ENCODE measurements at regions not wholly inside any gene's neighbourhood (a gene's known extent, or its start where the extent isn't known, plus 50 kb on each side); places are given as distances from the start of the nearest gene placed in this dataset.

DNA sequence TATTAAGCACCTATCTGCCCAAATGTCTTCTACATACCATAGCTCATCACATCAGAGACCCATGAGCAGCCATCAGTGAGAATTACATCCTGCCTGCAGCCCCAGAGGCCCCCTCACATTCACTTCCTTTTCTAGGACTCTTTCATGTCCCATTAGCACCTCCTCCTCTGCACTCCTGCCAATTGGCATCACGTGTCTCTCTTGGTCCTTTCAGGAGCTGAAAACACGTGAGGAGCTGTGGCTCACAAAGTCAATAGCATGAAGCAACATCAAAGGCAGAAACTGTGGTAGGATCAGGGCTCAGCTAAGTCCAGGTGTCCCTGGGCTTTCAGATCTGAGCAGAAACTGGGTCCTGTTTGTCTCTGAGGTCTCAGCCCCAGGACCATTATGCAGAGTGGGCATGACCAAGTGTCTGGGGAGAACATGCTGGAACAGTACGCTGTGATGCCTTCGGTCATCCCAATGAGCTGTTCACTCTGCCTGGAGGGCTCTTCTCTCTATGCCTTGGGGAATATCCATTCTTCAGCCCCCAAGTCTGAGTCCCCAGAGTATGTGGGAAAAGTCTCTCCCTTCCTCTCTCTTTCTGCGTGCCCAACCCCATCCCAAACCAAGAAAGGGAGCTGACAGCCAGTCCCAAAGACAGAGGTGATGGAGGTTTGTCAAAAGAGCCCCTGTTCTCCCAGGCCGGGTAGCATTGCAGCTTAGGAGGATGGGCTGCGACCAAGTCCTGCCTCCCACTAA, 457.0 kb upstream of the CDH5 start:
- DNase-seq (ENCODE audit: low read depth in 3 of 3) = no peak

DNA sequence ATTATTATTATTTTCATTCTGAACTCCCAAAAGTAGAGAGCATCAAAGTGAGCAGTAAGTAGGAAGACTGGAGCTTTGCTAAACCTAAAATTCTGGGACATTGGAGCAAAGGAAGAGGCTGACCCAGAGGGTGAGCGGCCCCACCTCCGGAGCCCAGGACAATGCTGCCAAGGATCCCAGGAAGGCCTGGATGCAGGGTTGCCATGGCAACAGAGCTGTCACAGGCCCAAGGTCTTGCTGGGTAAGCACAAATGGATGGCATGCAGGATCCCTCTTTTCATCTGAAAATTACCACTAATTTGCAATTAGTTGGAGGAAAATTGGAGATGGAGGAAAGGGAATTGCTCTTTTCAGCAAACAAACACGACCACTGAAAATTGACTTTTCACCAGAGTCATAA, 457.9 kb upstream of the CDH5 start:
- no peak for DNase-seq (ENCODE audit: low read depth in 3 of 3)

DNA sequence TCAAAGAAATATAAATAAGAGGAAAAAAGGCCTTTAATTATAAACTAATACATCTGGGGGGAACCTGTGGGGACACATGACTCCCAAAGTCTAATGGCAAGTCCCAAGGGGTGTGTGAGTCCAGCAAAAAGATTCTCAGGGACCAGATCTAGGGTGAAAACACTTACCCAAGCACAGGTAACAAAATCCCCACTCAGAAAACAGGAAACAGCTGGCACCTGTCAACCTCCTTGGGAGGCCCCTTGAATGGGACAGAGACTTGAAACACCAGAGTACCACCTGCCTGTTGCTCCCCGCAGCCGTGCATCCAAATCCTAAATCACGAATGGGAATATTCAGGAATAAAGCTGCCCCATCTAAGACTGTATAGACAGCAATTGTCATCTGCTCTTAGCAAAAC, 461.2 kb upstream of the CDH5 start:
- DNase-seq (ENCODE audit: low read depth in 3 of 3) = no peak

DNA sequence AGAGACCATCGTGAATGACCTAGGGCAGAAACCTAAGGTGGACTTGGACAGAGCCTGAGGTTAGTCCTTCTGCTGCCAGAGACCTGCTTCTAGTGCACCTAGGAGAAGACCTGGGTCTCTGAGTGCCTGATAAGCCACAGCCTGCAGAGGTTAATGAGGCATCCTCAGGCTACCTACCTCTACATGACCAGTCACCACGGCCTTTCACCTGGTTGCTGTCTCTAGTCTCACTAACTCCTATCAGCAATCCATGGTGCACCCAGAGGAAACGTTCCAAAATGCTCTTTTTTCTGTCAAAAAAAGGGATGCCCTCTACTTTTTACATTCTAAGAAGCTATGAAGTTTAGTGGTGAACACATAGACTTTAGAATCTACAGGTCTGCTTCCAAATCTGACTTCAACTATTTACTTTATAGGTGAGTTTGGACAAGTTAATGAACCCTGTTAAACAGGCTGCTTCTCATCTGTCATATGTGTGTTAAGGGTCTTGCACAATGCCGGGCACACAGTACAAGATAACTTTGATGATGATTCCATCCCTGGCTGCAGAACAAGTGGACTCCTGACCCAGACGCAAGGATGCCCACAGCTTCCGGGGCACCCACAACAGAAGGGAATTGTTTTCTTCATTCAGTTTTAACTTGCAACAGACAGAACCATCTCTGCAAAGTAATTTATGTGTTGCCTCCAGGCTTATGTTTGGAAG, 469.9 kb upstream of the CDH5 start:
- DNase-seq (ENCODE audit: low read depth in 3 of 3) = no peak

DNA sequence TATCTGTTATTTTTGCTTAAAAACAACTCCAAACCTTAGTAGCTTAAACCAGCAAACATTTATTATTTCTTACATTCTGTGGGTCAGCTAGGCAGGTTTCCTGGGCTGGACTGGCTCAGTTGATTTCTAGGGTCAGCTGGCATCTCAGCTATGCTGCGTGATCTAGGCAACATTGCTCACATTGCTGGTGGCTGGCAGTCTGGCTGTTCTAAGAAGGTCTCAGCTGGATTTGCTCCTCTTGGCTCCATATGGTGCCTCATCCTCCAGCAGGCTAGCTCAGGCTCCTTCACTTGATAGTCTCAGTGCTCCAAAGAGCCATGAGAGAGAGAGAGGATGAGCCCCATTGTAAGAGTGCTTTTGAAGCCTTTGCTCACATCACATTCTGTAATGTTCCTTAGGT, 470.6 kb upstream of the CDH5 start:
- DNase-seq (ENCODE audit: low read depth in 3 of 3) = no peak

DNA sequence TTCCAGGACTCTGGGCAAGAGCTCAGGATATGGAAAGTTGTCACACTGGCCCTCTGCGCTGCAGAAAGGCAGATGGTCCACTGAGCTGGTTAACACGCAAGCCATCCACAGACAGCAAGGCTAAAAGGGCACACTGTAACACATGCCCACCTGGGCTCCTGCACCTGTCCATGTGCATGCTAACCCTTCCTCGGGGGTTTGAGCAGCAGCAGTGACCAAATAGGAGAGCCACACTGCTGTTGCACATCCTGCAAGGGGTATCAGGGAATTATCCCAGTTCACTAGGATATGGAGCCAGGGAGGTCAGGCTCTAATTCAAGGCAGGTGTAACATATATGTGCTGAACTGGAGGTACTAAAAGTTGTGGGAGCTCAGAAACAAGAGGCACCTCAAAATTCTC, 471.0 kb upstream of the CDH5 start:
- DNase-seq (ENCODE audit: low read depth in 3 of 3) = no peak

DNA sequence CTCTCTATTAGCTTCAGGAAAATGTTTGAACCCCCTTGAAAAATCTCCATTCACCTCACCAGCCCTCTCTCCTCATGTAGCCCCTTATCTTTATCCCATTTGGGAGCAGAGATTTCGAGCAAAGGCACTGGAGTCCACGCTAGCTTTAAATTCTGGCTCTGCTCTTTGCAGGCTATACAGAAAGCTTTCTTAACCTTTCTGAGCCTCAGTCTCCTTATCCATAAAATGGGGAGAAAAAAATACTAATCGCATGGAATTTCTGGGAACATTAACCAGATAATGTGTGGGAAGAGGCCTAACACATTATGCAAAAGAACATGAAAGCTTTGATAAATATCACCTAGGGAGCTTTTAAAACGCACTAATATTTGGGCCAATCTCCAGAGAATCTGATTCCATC, 476.3 kb upstream of the CDH5 start:
- DNase-seq (ENCODE audit: low read depth in 3 of 3) = no peak

DNA sequence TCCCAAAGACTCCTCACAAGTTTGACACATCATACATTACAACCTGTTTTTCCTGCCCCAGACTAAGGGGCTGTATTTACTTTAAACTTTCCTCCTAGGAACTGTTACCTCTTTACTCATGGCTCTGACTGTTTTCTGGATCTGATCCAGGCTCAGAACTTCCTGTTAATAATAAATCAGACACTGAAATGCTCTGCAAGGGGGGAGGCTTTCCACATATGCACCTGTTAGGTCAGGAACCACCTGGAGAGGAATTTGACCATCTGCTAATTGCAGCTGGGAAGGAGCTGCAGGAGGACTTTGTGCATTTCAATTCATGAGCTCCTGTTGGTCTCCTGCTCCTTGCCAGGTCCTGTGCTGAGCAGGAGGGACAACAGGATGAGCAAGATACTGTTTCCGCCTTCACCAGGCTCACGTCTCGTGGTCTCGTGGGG, 476.9 kb upstream of the CDH5 start:
- DNase-seq (ENCODE audit: low read depth in 3 of 3) = no peak

DNA sequence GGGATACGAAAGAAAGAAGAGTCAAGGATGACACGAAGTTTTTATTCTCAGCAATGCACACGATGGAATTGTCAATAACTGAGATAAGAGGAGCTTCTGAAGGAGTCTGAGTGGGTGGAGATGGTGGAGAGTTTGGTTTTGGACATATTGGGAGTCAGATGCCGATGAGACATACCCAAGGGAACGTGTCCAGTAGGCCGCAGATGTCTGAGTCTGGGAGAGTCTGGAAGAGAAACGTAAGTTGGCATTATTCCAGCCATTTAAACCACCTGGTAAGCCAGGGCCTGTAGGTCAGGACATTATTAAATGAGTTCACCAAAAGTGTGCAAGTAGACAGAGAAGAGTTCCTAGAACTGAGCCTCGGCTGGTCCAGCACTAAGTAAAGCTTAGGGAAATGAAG, 478.3 kb upstream of the CDH5 start:
- no peak for DNase-seq (ENCODE audit: low read depth in 3 of 3)

DNA sequence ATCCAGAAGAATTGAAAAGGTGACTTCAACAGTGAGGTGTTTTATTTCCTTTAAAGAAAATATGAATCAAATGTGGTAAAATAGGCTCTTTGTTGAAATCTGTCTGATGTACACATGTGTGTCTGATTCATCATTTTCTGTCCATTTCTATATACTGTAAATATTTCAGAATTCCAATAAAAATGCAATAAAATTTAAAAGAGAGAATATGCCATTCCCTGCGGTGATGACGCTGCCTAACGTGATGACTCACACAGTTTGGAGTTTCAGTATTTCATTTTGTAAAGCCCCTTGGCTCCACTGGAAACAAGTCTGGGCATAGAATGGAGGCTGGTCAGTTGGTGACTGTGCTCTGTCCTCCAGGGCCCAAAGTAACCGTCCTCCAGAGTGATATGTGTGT, 482.5 kb upstream of the CDH5 start:
- DNase-seq (ENCODE audit: low read depth in 3 of 3) = no peak

DNA sequence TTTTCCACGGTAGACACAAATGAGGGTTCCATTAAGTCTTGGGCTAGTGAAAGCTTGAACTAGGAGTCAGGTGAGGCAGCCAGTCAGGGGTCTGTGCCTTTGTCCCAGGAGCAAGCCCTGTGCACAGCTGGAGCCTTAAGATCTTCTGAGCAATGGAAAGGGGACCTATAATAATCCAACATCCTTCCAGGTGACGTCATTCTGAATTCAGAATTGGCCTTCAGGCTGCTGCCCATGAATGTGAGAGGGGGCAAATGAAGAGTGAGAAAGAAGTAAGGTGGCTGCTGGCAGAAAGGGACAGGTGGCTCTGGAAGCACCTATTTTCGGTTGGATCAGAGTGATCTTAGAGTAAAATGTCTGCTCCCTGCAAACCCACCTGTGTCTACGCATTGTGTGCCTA, 488.1 kb upstream of the CDH5 start:
- DNase-seq (ENCODE audit: low read depth in 3 of 3) = no peak

DNA sequence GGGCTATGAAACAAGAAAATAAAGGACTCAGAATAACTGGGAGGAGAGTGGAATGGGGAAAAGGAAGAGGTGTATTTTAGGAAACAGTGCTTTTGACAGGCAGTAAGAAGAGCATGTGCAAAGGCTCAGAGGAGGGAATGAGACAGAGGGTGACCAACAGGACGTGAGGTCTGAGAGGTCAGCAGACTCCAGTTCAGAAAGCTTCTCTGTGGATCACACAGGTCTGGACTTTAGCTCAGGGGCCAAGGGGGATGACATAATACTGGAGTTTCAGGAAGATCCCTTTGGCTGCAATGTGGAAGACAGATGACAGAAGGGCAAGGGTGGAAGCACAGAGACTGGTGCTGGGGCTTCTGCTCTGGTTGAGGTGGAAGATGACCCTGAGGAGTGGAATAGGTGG, 489.9 kb upstream of the CDH5 start:
- no peak for DNase-seq (ENCODE audit: low read depth in 3 of 3)

DNA sequence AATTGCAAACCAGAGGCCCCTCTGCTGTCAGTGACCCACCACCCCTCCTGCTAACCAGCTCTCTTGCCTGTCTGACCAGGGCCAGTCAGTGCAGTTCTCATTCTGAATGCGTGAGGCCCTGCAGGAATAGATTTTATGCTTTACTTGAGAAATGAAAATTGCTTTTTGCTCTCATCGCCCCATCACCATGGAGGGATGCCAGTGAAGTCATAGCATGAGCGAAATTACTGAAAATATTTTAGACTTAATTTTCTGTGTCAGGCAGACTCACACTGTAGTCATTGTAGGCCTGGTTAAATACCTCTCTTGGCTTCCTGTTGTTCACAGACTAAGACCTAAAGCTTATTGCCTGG, 490.5 kb upstream of the CDH5 start:
- DNase-seq (ENCODE audit: low read depth in 3 of 3) = no peak

DNA sequence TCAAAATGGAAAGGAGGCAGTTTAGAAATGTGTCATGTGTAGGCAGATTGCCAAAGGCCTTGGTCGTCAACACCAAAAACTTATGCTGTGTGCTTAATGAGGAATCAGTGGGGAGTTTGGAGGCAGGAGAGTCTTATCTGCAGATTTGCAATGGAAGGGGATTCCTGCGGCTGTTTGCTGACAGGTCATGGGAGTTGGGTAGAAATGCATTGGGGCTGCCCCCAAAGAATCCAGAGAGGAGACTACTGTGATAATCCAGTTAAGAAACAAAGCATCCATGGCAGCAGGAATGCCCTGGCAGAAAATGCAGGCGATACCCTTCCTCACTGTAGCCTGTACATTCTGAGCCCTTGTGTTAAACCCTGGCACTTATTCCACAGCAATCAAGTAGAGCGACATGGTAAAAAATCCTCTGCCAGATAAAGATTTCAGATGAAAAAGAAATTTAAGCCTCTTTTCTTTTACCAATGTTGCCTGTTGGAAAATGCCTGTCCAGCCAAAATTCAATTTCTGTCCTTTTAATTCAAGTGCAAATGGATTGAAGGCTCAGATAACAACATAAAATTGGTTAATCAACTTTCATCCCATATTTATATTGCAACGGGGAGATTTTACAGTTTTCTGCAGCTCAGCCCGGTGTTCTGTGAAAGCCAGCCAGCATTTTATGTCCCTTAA, 491.0 kb upstream of the CDH5 start:
- DNase-seq (ENCODE audit: low read depth in 3 of 3) = no peak

DNA sequence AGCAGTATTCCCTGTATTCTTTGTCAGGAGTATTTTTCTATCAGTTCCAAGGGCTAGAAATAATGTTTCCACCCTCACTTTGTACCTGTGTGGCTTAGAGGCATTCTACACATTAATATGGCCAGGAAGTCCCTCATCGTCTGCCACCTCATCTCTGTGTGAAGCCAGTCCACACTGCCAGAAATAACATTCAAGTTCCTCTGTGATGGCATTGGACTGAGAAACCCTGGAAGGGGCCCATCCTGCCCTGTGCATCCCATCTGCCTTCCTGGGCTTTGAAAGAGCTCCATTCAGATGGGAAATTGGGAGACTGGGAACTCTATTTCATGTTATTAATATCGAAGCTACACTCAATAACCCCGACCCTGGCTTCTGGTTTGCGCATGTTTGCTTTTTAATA, 497.2 kb upstream of the CDH5 start:
- DNase-seq (ENCODE audit: low read depth in 3 of 3) = no peak

DNA sequence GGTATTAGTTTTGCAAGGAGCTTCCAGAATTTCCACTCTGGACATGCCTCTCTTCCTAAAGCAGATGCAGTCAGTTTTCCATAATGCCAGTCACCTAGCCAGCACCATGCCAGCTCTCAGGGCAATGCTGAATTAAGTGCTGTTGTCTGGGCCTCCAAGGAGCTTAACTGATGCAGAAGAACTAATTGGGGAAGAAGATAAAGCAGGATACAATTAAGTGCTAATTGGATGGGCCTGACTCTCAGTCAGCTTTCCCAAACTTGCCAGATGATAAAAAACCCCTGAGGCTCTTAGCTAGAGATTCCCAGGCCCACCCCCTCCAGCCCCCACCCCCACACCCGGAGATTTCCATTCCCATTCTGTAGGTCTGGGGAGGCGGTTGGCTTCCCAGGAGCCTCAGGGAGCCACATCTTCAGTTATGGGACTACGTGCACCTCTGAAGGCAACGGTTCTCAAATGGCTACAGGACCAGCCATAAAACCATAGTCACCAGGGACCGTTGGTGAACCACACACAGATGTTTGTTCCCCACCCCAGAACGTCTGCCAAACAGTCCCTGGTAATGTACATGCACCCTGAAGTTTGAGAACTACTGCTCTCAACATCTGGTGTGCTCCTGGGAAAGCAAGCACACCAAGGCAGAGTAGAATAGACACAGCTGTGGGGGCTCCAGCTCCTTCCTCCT, 499.1 kb upstream of the CDH5 start:
- no peak for DNase-seq (ENCODE audit: low read depth in 3 of 3)

DNA sequence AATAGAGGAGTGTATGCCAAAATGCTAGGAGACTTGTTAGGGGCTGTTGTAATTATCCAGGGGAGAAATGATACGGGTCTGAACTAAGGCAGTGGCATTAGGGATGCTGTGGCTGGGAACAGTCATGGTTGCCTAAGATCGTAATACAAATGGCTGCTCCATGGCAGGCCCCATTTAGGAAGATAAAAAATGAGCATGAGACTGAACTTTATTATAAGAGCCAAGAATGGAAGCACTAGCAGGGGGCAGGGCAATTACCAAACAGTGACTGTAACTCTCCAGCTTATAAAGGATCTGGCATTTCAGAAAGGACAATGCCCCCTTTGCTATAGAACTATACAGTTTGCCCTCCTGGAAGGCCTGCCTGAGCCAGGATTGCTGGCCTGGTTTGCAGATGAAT, 503.3 kb upstream of the CDH5 start:
- no peak for DNase-seq (ENCODE audit: low read depth in 3 of 3)

DNA sequence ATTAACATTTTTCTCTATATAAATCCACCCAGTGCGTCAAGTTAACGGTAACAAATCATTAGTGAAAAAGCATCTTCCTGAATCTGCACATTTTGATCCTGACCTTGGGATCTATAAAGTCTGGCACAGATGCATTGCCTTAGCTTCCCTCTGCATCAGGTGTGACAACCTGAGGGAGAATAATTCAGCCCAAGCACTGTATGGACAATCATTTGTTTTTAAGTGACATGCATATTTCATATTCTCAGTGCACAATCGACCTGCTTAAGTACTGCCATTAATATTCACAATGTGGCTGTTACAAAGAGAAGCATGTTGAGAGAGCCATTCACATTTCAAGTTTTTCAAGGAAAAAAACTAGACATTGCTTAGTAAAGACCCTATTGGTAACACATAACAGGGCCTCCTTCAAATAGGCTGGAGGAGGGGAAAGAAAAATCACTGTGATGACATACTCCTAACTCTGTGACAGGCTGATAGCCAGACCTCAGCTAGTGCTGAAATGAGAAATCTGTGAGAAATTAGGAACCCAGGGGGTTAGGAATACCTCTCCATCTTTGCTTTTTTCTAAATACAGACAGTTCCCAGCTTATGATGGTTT, 505.3 kb upstream of the CDH5 start:
- DNase-seq (ENCODE audit: low read depth in 3 of 3) = no peak

DNA sequence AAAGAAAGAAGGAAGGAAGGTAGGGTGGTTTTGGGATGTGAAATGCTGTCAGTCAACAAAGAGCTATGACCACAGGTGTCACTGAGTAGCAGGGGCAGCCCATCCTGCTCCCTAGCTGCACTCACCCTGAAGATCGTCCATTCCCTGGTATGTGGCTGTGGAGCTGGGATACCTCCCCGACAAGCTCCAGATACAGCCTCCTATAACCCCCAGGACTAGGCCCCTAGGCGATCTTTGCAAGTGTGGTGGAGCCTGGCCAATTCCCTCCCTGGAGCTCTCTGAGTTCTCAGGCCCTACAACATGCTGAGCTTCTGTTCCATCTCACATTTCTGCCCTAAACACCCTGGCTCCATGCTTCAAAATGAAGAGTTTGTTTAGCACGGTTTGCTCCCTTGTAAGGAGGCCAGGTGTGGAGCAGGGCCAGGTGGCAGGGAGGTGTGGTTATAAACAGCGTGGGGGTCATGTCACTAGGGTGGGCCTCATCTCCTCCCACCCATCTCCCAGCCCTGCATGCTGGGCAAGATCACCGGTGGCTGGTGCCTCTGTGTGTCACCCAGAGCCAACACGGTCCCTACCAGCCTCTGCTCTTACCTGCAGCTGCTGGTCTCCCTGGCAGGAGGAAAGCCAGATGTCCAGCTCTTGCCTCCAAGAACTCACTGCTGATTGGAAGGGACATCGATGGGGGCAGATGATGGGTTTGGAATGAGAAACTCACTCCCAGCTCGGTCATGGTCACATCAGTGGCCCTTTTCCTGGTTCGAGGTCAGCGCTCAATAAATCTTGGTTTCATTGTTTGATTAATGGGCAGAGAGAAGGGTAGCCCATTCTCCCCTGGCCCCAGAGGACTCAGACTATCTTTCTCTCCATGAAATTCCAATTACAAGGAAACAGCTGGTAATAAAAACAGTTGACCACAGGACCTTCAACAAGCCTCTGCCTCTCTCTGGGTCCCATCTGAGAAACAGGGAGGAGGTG, 511.0 kb upstream of the CDH5 start:
- no peak for DNase-seq (ENCODE audit: low read depth in 3 of 3)

DNA sequence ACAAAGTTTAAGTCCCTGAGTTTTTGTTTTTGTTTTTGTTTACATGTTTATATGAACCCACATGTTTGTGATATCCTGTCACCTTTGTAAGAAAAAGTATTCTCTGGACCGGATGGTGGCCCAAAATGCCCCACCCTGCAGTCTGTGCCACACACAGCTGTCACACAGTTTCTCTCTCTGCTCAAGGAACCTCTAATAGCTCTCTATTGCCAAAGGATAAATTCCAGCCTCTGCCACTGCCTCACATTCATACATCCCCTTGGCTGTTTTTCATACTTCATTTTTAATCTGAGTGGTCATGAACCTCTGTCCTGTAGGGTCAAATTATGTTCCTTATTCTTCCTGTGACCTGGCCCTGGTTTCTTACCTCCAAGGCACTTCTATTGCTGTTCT, 520.3 kb upstream of the CDH5 start:
- no peak for DNase-seq (ENCODE audit: low read depth in 3 of 3)

Data from stimulated activated CD4-positive, alpha-beta T cell treated with anti-CD3 and anti-CD28 coated beads, TNF-alpha, amount 100 ng/mL, for 4 hours (primary cell).